DMS153 treated with DMSO at 0.1 percent for 48 hours (cell line): ENCODE measurements at regions not wholly inside any gene's neighbourhood (a gene's known extent, or its start where the extent isn't known, plus 50 kb on each side); places are given as distances from the start of the nearest gene placed in this dataset.

Experiments used
- DNase-seq: peaks from one replicate; lab custom pipeline; 2025; ENCODE audit not compliant: unreplicated experiment; lab: John Stamatoyannopoulos, UW

DNA sequence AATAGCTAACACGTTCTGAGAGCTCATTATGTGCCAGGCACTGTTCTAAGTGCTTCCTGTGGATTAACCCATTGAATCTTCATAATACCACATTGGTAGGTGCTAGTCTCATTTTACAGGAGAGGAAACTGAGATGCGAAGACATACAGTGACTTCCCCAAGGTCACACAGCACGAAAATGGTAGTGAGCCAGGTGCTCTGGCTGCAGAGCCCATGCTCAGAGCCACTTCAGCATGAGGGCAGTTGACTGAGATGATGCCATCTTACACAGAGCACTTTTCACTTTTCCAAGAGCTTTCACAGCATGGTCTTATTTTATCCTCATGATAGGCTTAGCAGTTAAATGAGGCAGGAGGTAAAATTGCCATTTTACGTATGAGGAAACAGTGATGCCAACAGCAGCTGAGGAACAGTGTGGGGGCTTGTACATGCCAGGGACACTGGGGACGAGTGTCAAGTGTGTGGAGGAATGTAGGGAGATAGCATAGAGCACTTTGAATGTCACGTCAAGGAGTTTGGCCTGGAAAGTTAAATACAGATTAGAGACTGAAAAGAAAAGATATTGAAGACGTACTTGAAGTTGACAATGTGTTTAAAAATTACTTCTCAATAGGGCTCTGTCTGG lies 180.0 kb downstream of the KIF4B start:
- DNase-seq, result no peak

GRCh38 chr5:155200608-155201007 lies 187.1 kb downstream of the KIF4B start:
- no peak for DNase-seq

GRCh38 chr5:155211764-155212163 lies 198.2 kb downstream of the KIF4B start:
- no peak for DNase-seq

DNA sequence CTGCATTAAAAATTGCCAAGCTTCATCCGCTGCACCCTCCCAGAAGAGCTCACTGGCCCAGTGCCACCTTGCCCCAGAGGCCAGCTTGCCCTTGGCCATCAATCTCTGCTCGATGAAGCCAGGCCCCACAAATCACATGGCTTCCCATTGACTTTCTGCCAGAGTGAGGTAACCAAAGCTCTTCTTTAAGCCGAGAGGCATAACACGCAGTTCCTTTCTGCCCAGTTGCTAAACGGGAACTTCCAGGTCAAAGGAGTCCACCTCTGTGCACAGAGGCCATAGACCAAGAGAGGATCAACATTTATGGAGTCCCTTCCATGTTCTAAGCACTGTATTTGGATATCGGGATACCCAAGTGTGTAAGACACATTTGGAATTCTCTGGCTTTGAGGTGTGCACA lies 208.8 kb downstream of the KIF4B start:
- no peak for DNase-seq

DNA sequence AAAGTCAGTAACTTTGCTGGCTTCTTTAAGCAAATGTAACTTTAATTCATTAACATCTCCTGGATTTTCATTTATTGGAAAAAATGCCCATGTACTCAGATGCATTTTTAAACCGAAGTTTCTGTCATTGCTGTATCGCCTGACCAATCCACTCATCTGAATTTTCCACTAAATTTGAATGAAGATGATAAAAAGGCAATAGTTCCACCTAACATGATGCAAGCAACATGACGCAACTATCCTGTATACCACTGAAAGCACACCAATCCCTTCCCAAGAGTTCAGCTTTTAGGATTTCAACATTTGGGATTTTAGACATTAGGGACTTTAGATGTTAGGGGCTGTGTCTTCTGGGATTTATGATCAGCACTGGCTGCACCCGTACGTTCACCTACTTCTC lies 215.6 kb downstream of the KIF4B start:
- no peak for DNase-seq

DNA sequence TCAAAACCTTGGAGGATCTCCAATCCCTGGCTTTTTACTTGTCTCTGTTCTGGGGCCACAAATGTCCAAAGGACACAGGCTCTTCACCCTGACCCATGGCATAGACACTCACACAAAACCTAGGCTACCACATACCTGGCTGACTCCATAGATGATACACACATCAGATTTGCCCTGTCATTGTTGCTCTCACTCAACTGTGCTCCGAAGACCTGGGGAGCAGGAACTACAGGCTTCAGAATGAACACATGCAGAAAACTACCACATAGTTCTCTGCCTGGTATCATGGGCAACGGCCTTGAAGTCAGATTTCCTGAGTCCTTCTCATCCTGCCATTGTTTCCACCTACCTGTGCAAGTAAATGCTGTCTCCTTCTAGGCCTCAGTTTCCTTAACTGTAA lies 226.2 kb downstream of the KIF4B start:
- no peak for DNase-seq

DNA sequence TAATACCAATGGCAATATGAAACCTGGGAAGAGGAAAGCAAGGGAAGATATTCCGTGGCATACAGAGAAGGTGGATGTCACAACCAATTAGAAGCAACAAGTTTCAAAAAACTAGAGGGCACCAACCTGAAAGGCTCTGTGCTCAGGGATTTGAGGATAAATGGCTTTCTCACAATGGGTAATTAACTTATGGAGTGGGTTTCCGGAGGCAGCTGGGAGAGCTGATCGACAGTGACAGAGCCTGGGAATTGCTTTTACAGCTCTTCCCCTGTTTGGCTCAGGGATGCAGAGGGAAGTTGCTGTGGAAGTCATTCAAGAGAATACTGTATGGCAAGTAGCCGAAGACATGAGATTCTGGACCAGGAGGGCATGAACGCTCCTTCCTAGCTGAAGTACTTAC lies 237.0 kb downstream of the KIF4B start:
- DNase-seq, result no peak

DNA sequence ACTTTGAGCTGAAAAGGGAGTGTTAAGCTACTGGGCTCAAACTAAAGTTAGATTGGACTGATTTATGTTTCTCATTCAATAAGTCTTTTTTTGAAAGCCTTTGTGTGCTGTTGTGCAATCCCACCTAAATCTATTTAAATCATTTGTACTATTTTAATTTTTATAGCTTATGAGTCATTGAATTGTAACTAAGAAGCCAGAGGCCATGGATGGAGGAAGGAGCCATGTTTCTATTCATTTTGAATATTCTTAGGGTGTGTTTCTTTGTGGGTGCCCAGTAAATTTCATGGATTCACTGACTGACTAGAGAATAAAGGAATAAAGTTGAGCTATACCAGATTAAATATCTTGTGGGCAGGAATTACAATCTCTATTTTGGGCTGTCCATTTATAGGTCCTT lies 238.5 kb downstream of the KIF4B start:
- no peak for DNase-seq

DNA sequence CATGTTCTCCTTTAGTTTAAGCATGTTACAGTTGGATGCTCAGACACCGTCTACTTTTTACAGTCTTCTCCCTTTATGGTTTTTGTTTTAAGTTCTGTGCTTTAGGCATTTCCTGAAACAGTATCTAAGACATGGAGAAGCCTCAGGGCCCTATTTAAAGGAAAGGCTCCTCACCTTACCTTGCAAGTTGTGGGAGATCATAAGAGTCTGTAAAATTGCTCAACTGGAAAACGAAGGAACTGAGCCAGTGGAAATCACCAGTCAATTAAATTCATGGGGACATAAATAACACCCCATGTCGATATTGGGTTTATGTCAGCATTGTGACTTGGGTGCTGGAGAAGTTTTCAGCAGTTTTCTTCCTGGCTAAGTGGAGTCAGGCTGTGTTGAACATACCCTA lies 239.2 kb downstream of the KIF4B start:
- DNase-seq, result no peak

DNA sequence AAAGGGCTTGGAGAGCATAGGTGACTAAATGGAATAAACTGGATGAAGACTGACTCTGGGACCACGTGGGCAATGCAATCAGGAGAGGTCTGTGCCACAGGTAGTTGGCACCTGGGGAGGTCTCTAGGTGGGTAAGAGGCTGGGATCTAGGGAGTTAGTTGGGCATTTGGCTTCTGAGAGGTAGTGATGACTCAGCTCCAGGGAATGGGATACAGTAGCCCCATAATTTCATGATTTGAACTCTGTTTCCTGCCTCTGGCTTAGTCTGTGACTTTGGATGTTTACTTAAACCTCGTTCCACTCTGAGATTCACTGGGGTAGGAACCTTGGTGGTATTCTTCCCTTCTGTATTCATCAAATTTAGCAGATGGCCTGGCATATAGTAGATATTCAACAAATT lies 240.8 kb downstream of the KIF4B start:
- DNase-seq, result no peak

- no peak for DNase-seq
Measured at GRCh38 chr5:155258161-155258560, 244.6 kb downstream of the KIF4B start.

- DNase-seq, result no peak
Measured at GRCh38 chr5:155259648-155260047, 246.1 kb downstream of the KIF4B start.

- DNase-seq, result no peak
Measured at GRCh38 chr5:155260798-155261197, 247.2 kb downstream of the KIF4B start.

DNA sequence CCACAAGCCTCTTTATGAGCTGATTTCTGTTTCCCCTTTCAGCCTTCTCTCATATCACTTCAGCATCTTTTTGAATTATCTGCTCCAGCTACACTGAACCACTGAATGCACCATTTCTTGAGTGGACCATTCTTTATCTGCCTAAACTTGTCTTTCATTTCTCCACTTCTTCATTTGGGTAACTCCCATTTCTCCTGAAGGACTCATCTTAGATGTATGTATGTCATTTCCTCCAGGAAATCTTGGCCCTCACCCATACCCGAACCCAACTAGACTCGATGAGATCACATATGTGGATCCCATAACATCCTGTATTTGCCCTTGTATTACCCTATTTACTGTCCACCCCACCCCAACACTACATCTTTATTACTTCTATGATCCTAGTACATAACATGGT lies 249.8 kb downstream of the KIF4B start:
- no peak for DNase-seq

DNA sequence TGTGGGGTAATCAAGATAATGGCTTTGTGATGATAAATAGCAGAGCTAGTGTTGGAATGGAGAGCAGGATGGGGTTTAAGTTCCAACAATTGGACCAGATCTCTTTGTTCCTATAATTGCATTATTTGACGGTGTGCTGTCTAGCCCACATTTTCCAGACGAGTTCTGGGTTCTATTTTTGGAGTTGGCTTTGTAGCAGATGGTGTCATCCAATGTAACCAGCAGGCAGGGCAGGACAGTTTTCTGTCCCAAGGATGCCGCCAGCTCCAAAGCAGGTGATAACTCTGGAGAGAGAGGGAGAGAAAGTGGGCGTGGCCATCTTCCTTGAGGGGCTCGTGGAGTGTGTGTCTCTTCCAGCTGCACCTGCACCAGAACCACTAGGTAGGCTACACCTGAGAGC lies 251.3 kb downstream of the KIF4B start:
- no peak for DNase-seq

- DNase-seq, result no peak
Measured at GRCh38 chr5:155268770-155269425, 255.3 kb downstream of the KIF4B start.

DNA sequence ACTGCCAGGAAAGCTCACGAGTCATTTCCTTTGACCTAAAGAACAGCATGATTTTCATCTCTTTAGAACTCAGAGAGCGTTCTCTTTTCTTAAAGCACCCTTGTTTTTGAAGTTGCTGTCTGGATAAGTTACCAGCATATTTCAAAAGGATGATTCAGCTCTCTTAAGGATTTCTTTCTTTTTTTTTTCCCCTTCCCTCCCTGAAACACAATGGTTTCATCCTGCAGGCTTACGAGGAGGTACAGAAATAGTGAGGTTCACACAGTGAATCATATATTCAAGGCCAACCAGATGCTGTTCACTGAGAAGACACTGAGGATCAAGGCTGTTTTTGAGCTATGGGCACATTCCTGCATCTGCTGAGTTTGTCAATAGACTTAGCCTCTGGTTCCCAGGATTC lies 257.2 kb downstream of the KIF4B start:
- DNase-seq, result no peak

DNA sequence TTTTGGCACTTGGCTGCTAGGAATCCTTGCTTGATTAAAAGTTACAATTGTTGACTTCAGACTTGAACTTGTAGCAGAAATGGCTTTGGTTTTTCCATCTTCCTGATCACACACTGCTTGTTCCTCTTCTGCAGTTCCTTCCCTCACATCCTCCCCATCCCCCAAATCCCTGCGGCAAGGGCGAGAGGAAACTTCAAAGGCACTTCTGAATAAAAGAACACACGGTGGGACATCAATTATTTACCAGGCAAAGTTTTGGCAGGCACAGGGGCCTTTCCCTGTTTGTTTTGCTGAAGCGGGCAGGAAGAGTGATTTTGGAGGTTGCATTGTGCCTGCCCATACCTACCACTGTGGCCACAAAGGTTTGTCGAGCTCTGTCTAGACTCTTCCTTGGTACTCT lies 260.9 kb downstream of the KIF4B start:
- DNase-seq, result no peak

DNA sequence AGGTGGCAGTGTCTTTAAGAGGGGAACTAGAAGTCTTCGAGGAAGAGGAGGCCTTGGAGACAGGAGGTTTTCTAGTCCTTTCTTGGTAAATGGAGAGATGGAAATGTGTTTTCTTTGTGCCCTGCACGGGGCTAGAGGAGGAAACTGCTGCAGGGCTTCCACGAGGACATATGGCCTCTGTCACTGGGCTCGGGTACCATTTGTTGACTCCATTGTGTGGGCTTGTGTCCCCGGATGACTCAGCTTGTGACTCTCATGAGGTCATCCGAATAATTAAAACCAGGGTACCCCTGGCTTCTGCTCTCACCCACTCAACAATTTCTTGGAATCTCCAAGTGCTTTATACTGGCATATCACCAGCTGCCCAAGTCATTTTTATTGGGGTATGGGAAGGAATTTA lies 261.7 kb downstream of the KIF4B start:
- no peak for DNase-seq

DNA sequence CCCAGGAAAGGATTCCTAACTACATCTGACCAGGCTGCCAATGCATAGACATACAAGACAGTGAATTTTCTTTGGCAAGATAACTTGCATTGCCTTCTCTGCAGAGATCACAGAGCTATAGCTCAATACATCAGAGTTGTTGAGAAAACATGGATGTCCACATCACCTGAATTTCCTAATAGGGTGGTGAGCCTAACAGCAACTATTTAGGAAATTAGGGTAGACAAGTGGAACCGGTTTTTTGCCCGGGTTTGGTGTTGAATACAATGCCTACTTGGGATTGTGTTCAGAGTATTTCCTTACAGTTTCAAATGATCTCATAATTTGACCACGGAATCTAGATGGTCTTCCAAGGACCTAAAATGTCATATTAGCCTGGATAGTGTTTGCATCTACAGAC lies 262.7 kb downstream of the KIF4B start:
- DNase-seq, result no peak

GRCh38 chr5:155278532-155278931 lies 265.0 kb downstream of the KIF4B start:
- DNase-seq, result no peak

DNA sequence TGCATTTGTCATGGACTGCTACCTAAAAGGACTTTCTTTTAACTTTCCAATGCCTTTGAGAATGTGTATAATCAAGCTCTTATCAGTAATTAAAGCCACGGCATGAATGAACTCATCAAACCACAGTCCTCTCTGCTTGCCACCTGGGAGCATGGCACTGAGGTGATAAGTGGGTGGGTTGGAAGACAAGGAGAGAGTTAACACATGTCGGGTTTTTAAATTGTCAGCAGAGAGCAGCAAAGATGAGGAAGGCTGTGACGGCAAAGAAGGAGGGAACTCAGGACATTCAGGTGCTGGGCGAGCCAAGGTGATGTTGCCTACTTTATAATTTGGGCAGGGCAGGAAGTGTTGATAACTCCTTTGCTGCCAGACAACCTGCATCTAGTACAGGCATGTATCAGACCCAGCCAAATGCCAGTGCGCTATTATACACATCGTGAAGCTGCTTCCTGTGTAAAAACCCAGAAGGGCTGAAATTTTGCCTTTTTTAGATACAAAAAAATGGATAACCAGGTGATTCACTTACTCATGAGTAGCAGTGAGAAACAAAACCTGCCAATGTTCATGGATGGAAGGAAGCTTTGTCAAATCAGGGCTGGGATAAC lies 269.1 kb downstream of the KIF4B start:
- no peak for DNase-seq

DNA sequence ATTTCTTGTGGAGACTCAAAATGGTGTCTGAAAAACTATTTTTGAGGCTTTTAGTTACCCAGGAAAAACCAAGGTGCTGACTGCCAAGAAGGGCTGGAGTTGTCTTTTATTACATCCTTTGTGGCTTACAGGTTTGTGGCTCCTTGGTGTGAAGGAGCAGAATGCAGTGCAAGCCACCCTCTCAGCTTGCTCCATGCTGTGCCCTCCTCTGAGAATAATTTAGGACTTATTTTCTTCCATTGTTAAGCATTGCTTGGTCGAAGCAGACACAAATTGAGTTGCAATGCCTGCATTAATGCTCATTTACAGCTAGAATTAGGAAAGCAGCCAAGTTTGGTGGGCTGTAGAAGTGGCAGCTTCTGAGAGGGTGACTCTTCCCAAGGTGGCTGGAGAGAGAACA lies 272.2 kb downstream of the KIF4B start:
- DNase-seq, result no peak
